A549 (cell line): ENCODE measurements at regions not wholly inside any gene's neighbourhood (a gene's known extent, or its start where the extent isn't known, plus 50 kb on each side); places are given as distances from the start of the nearest gene placed in this dataset.

Experiments used
- ATAC-seq, 2 experiments: fragments of 200-7000 bp in 1 of 2; fragments of >200 bp in 1 of 2; cut with Nextera tagmentation in 1 of 2; cut with Tn5 transposase in 1 of 2; 3 replicates each; pipeline versions ENCODE4 v1.8.0 to v1.9.1; 2018 to 2020; ENCODE audit warnings: mild to moderate bottlenecking in 1 of 2, moderate library complexity in 1 of 2
- CTCF ChIA-PET: fragments of 300-600 bp; sonication (Branson Sonifier 250); formaldehyde crosslinking; extraction: SDS; loops from one replicate; lab custom pipeline; 2021; ENCODE audit warnings: antibody characterized with exemption, inconsistent platforms; lab: Yijun Ruan, JAX
- POLR2A ChIA-PET: fragments of 350-600 bp; formaldehyde crosslinking; extraction: SDS; loops from one replicate; lab custom pipeline; 2021; ENCODE audit warnings: antibody characterized with exemption, inconsistent platforms; lab: Yijun Ruan, JAX
- DNase-seq, 2 experiments: peaks; one replicate each; pipeline versions ENCODE4 v3.0.0 to v3.0.0-alpha.2; 2011 to 2016; ENCODE audit warnings: low read depth in 1 of 2, low spot score in 1 of 2
- FAIRE-seq: peaks from 2 replicates; lab custom pipeline; 2011; peaks lifted over from hg19 to GRCh38; lab: Jason Lieb, UNC
- H3K27ac ChIP-seq, 2 experiments: fragments of >200 bp; sonication (Bioruptor Twin); formaldehyde crosslinking; 3 replicates each; pipeline ENCODE4 v1.5.1; 2016 to 2017
- H3K4me1 ChIP-seq: fragments of >200 bp; sonication (Bioruptor Twin); formaldehyde crosslinking; 3 replicates; pipeline ENCODE4 v1.6.1; 2016
- H3K4me2 ChIP-seq: fragments of >200 bp; sonication (Bioruptor Twin); formaldehyde crosslinking; 3 replicates; pipeline ENCODE4 v1.6.1; 2016
- H3K4me3 ChIP-seq: fragments of >200 bp; sonication (Bioruptor Twin); formaldehyde crosslinking; 3 replicates; pipeline ENCODE4 v1.5.1; 2016
- H3K9me3 ChIP-seq: fragments of >200 bp; sonication (Bioruptor Twin); formaldehyde crosslinking; 3 replicates; pipeline ENCODE4 v1.6.1; 2016
- BHLHE40 ChIP-seq: IDR thresholded peaks from 2 replicates; pipeline ENCODE4 v1.6.1; 2012; ENCODE audit warnings: low read depth, low read length, inconsistent platforms
- CBX2 ChIP-seq: fragments of 200-600 bp; sonication (generic); IDR thresholded peaks from 2 replicates; pipeline ENCODE4 v1.6.1; 2016; ENCODE audit warnings: low read depth, mild to moderate bottlenecking, borderline replicate concordance
- CBX8 ChIP-seq: fragments of 200-600 bp; sonication (generic); IDR thresholded peaks from 2 replicates; pipeline ENCODE4 v1.6.1; 2016
- CEBPB ChIP-seq, 2 experiments: fragments of >200 bp in 1 of 2; sonication (Bioruptor Twin) in 1 of 2; formaldehyde crosslinking in 1 of 2; IDR thresholded peaks; 2 replicates each; pipeline ENCODE4 v1.6.1; 2012 to 2016
- EHF ChIP-seq: fragments of 250-450 bp; sonication (Bioruptor Pico); IDR thresholded peaks from 2 replicates; pipeline ENCODE4 v1.5.0; 2020; ENCODE audit warnings: mild to moderate bottlenecking
- EP300 ChIP-seq, 2 experiments: fragments of >200 bp; sonication (Bioruptor Twin); formaldehyde crosslinking; IDR thresholded peaks; 2 replicates in 1 of 2; 3 replicates in 1 of 2; pipeline ENCODE4 v1.6.1; 2016 to 2017
- ESRRA ChIP-seq: fragments of 150-350 bp; IDR thresholded peaks from 2 replicates; pipeline ENCODE4 v1.6.1; 2014; ENCODE audit warnings: mild to moderate bottlenecking, low read length, borderline replicate concordance
- FOSL2 ChIP-seq, 2 experiments: fragments of 450-650 bp in 1 of 2; fragments of >200 bp in 1 of 2; sonication (Bioruptor Twin) in 1 of 2; formaldehyde crosslinking; IDR thresholded peaks; 2 replicates each; pipeline versions ENCODE4 v1.5.0 to v1.6.1; 2016 to 2020; ENCODE audit warnings: mild to moderate bottlenecking in 1 of 2, moderate library complexity in 1 of 2
- FOXS1 ChIP-seq: fragments of 250-450 bp; sonication (Bioruptor Pico); IDR thresholded peaks from 2 replicates; pipeline ENCODE4 v1.5.0; 2020; ENCODE audit warnings: mild to moderate bottlenecking, moderate library complexity
- GATA3 ChIP-seq: IDR thresholded peaks from 2 replicates; pipeline ENCODE4 v1.6.1; 2012; ENCODE audit warnings: borderline replicate concordance
- HOXA7 ChIP-seq: fragments of 250-450 bp; sonication (Bioruptor Pico); IDR thresholded peaks from 2 replicates; pipeline ENCODE4 v1.5.0; 2020; ENCODE audit warnings: mild to moderate bottlenecking, moderate library complexity
- HOXB5 ChIP-seq: fragments of 250-450 bp; sonication (Bioruptor Pico); IDR thresholded peaks from 2 replicates; pipeline ENCODE4 v1.5.0; 2020; ENCODE audit warnings: mild to moderate bottlenecking, moderate library complexity
- KDM1A ChIP-seq: fragments of 200-600 bp; sonication (generic); IDR thresholded peaks from 2 replicates; pipeline ENCODE4 v1.6.1; 2016; ENCODE audit warnings: low read depth, mild to moderate bottlenecking
- MYC ChIP-seq: IDR thresholded peaks from 2 replicates; pipeline ENCODE4 v1.6.1; 2012; ENCODE audit warnings: mild to moderate bottlenecking, inconsistent platforms, low read length, improper control_type of control experiment, borderline replicate concordance
- NFE2L2 ChIP-seq: fragments of 150-350 bp; conservative IDR thresholded peaks from 2 replicates; pipeline ENCODE4 v1.6.1; 2014; ENCODE audit warnings: low read length
- NPAS2 ChIP-seq: fragments of 250-450 bp; sonication (Bioruptor Pico); IDR thresholded peaks from 2 replicates; pipeline ENCODE4 v1.8.0; 2022; ENCODE audit warnings: mild to moderate bottlenecking, moderate library complexity, borderline replicate concordance
- PHF8 ChIP-seq: fragments of 200-600 bp; sonication (generic); IDR thresholded peaks from 2 replicates; pipeline ENCODE4 v1.6.1; 2016; ENCODE audit warnings: low read depth, mild to moderate bottlenecking, antibody characterized with exemption, moderate library complexity, borderline replicate concordance
- POLR2AphosphoS2 ChIP-seq: conservative IDR thresholded peaks from 2 replicates; pipeline ENCODE4 v1.6.1; 2012; ENCODE audit warnings: low read length, improper control_type of control experiment, inconsistent platforms
- RCOR1 ChIP-seq: fragments of 150-350 bp; IDR thresholded peaks from 2 replicates; pipeline ENCODE4 v1.6.1; 2014; ENCODE audit warnings: antibody characterized with exemption, low read length, low read depth
- SREBF2 ChIP-seq: fragments of 450-650 bp; IDR thresholded peaks from 2 replicates; pipeline ENCODE4 v1.6.1; 2014; ENCODE audit warnings: mild to moderate bottlenecking, moderate library complexity
- ZFP36 ChIP-seq: fragments of 450-650 bp; IDR thresholded peaks from 2 replicates; pipeline ENCODE4 v1.6.1; 2014; ENCODE audit warnings: borderline replicate concordance; ENCODE audit not compliant: partially characterized antibody
- ZSCAN20 ChIP-seq: fragments of 250-450 bp; sonication (Bioruptor Pico); IDR thresholded peaks from 2 replicates; pipeline ENCODE4 v1.8.0; 2022; ENCODE audit warnings: mild to moderate bottlenecking, moderate library complexity
- WGBS: methylation state at CpG from one replicate; pipeline ENCODE4 v1.1.6; 2017; ENCODE audit errors: missing lambda C conversion rate; 5-methylcytosine and 5-hydroxymethylcytosine counted together
- TF ChIP-seq, protein P1 (sequence below): fragments of >200 bp; sonication (Bioruptor Twin); formaldehyde crosslinking; IDR thresholded peaks from 3 replicates; pipeline ENCODE4 v1.5.1; 2016
- TF ChIP-seq, protein P2 (sequence below): IDR thresholded peaks from 2 replicates; pipeline ENCODE4 v1.6.1; 2012; ENCODE audit warnings: low read depth, borderline replicate concordance
- TF ChIP-seq, protein P3 (sequence below): fragments of 450-650 bp; IDR thresholded peaks from 2 replicates; pipeline ENCODE4 v1.6.1; 2014; ENCODE audit warnings: antibody characterized with exemption

GRCh38 chr5:133706506-133707430 is 94.4 kb upstream of the FSTL4 start:
- no peak overlapping the region for H3K4me2 ChIP-seq
- 55% methylated on average over 9 of the region's 10 CpGs for WGBS
- ChIA-PET CTCF (interaction anchor here (0.6 to 1.3 kb wide), 2 partner anchors 8 to 16 kb away, joined by 3 read pairs; no protein-coding TSS in a partner anchor), POLR2A (no interaction called here)
- TF ChIP-seq ZFP36 (no peak), HOXB5 (CRISPR knock-in tag) (no peak), NFE2L2 (no peak), POLR2AphosphoS2 (no peak), CEBPB (IDR thresholded peaks at IDR 0.05) (no peak), EP300 (IDR thresholded peaks at IDR 0.05) (no peak), HOXA7 (CRISPR knock-in tag) (no peak), ESRRA (no peak), MYC (no peak), SREBF2 (no peak), RCOR1 (no peak), EHF (CRISPR knock-in tag) (no peak), NPAS2 (CRISPR knock-in tag) (no peak), CBX8 (no peak), ZSCAN20 (CRISPR knock-in tag) (no peak), BHLHE40 (no peak), GATA3 (no peak)
- TF ChIP-seq, protein P1, sequence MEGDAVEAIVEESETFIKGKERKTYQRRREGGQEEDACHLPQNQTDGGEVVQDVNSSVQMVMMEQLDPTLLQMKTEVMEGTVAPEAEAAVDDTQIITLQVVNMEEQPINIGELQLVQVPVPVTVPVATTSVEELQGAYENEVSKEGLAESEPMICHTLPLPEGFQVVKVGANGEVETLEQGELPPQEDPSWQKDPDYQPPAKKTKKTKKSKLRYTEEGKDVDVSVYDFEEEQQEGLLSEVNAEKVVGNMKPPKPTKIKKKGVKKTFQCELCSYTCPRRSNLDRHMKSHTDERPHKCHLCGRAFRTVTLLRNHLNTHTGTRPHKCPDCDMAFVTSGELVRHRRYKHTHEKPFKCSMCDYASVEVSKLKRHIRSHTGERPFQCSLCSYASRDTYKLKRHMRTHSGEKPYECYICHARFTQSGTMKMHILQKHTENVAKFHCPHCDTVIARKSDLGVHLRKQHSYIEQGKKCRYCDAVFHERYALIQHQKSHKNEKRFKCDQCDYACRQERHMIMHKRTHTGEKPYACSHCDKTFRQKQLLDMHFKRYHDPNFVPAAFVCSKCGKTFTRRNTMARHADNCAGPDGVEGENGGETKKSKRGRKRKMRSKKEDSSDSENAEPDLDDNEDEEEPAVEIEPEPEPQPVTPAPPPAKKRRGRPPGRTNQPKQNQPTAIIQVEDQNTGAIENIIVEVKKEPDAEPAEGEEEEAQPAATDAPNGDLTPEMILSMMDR, result no peak
- TF ChIP-seq, protein P2, sequence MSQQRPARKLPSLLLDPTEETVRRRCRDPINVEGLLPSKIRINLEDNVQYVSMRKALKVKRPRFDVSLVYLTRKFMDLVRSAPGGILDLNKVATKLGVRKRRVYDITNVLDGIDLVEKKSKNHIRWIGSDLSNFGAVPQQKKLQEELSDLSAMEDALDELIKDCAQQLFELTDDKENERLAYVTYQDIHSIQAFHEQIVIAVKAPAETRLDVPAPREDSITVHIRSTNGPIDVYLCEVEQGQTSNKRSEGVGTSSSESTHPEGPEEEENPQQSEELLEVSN, result no peak
- TF ChIP-seq, protein P3, sequence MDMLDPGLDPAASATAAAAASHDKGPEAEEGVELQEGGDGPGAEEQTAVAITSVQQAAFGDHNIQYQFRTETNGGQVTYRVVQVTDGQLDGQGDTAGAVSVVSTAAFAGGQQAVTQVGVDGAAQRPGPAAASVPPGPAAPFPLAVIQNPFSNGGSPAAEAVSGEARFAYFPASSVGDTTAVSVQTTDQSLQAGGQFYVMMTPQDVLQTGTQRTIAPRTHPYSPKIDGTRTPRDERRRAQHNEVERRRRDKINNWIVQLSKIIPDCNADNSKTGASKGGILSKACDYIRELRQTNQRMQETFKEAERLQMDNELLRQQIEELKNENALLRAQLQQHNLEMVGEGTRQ, result no peak
- FAIRE-seq, result no peak
- DNase-seq, result no peak
- no peak overlapping the region for H3K27ac ChIP-seq
- no peak overlapping the region for H3K4me3 ChIP-seq
- no peak for ATAC-seq
- H3K4me1 ChIP-seq, result no peaks in the 10 kb centered on the region
- H3K9me3 ChIP-seq, result no peaks in the 10 kb centered on the region

- POLR2A ChIA-PET, result no interaction called here
- Histone ChIP-seq H3K4me3 (no peak overlapping the region), H3K27ac (no peak overlapping the region), H3K4me2 (no peak overlapping the region), H3K9me3 (no peaks in the 10 kb centered on the region), H3K4me1 (no peaks in the 10 kb centered on the region)
- 63% methylated on average over 3 of the region's 3 CpGs for WGBS
- ATAC-seq, result no peak
- DNase-seq, result no peak
- no peak for FAIRE-seq
- TF ChIP-seq FOXS1 (CRISPR knock-in tag) (no peak), POLR2AphosphoS2 (no peak), KDM1A (no peak), CBX2 (no peak), FOSL2 (IDR thresholded peaks at IDR 0.05) (no peak), FOSL2 (CRISPR knock-in tag; IDR thresholded peaks at IDR 0.05) (no peak), PHF8 (no peak)
- TF ChIP-seq, protein P2, result no peak
- CTCF ChIA-PET, result interaction anchor here (1.4 to 1.5 kb wide), 2 partner anchors 18 to 274 kb away, joined by 3 read pairs; no protein-coding TSS in a partner anchor
Observed at GRCh38 chr5:133705331-133705730, 93.0 kb upstream of the FSTL4 start.
